ENCODE measurements at regions not wholly inside any gene's neighbourhood (a gene's known extent, or its start where the extent isn't known, plus 50 kb on each side); places are given as distances from the start of the nearest gene placed in this dataset.
A peak's percentile ranks its signal among the peaks of the same experiment; 100 is the strongest.

- peak in 1 of 2 experiments; percentile 73 for DNase-seq
Observed at GRCh38 chr14:22333422-22334274, 255.4 kb downstream of the DAD1 start.

GRCh38 chr14:22332686-22333421, 256.2 kb downstream of the DAD1 start:
- DNase-seq, result peak in 1 of 2 experiments; percentile 27

- DNase-seq, result no peak
Observed at GRCh38 chr14:22329371-22329770, 259.7 kb downstream of the DAD1 start.

- no peak for DNase-seq
Observed at GRCh38 chr14:22325676-22326400, 263.2 kb downstream of the DAD1 start.

GRCh38 chr14:22320362-22320750, 268.7 kb downstream of the DAD1 start:
- no peak for DNase-seq

GRCh38 chr14:22319526-22320361, 269.3 kb downstream of the DAD1 start:
- DNase-seq, result peak in 1 of 2 experiments; percentile 46

- no peak for DNase-seq
Observed at GRCh38 chr14:22318951-22319350, 270.1 kb downstream of the DAD1 start.

- DNase-seq, result no peak
Observed at GRCh38 chr14:22316473-22316872, 272.6 kb downstream of the DAD1 start.

GRCh38 chr14:22315336-22315735, 273.7 kb downstream of the DAD1 start:
- DNase-seq, result no peak

- peak in 1 of 2 experiments; percentile 30 for DNase-seq
Observed at GRCh38 chr14:22314183-22314820, 274.7 kb downstream of the DAD1 start.

GRCh38 chr14:22313172-22313801, 275.7 kb downstream of the DAD1 start:
- no peak for DNase-seq

GRCh38 chr14:22311636-22312035, 277.4 kb downstream of the DAD1 start:
- DNase-seq, result no peak

- no peak for DNase-seq
Observed at GRCh38 chr14:22305607-22306006, 283.4 kb downstream of the DAD1 start.

- DNase-seq, result no peak
Observed at GRCh38 chr14:22304326-22304725, 284.7 kb downstream of the DAD1 start.

- peak in 1 of 2 experiments; percentile 6 for DNase-seq
Observed at GRCh38 chr14:22303589-22304195, 285.3 kb downstream of the DAD1 start.

- DNase-seq, result no peak
Observed at GRCh38 chr14:22300646-22301045, 288.4 kb downstream of the DAD1 start.

- DNase-seq, result no peak
Observed at GRCh38 chr14:22297376-22297775, 291.6 kb downstream of the DAD1 start.

GRCh38 chr14:22296722-22297121, 292.3 kb downstream of the DAD1 start:
- no peak for DNase-seq

- DNase-seq, result no peak
Observed at GRCh38 chr14:22296088-22296487, 292.9 kb downstream of the DAD1 start.

GRCh38 chr14:22291406-22291805, 297.6 kb downstream of the DAD1 start:
- no peak for DNase-seq

GRCh38 chr14:22289570-22289969, 299.5 kb downstream of the DAD1 start:
- DNase-seq, result no peak

All from NCI-H1930 (cell line).